Parathyroid adenoma (tissue), 2 donors: ENCODE measurements at regions not wholly inside any gene's neighbourhood (a gene's known extent, or its start where the extent isn't known, plus 50 kb on each side); places are given as distances from the start of the nearest gene placed in this dataset.

Experiments
- H2AFZ ChIP-seq: fragments of 300-600 bp; sonication (generic); one replicate; pipeline ENCODE4 v1.7.0; 2017; ENCODE audit warnings: antibody characterized with exemption, mild to moderate bottlenecking
- H3K27ac ChIP-seq: fragments of 300-600 bp; sonication (generic); one replicate; pipeline ENCODE4 v1.7.0; 2017
- H3K27me3 ChIP-seq: fragments of 300-600 bp; sonication (generic); one replicate; pipeline ENCODE4 v1.7.0; 2017; ENCODE audit warnings: low read length; ENCODE audit not compliant: control insufficient read depth, insufficient read depth
- H3K36me3 ChIP-seq: fragments of 300-600 bp; sonication (generic); one replicate; pipeline ENCODE4 v1.7.0; 2017; ENCODE audit warnings: low read length; ENCODE audit not compliant: control insufficient read depth, insufficient read depth
- H3K4me1 ChIP-seq: fragments of 300-600 bp; sonication (generic); one replicate; pipeline ENCODE4 v1.7.0; 2017; ENCODE audit warnings: control low read depth
- H3K4me2 ChIP-seq: fragments of 300-600 bp; sonication (generic); one replicate; pipeline ENCODE4 v1.7.0; 2017; ENCODE audit warnings: low read length
- H3K4me3 ChIP-seq: fragments of 300-600 bp; sonication (generic); one replicate; pipeline ENCODE4 v1.7.0; 2017; ENCODE audit warnings: low read depth, low read length
- H3K79me2 ChIP-seq: fragments of 300-600 bp; sonication (generic); one replicate; pipeline ENCODE4 v1.7.0; 2017; ENCODE audit warnings: control low read depth
- H3K9ac ChIP-seq: fragments of 300-600 bp; sonication (generic); one replicate; pipeline ENCODE4 v1.7.0; 2017; ENCODE audit warnings: mild to moderate bottlenecking
- H3K9me3 ChIP-seq: fragments of 300-600 bp; sonication (generic); one replicate; pipeline ENCODE4 v1.7.0; 2017; ENCODE audit warnings: low read length; ENCODE audit not compliant: control insufficient read depth
- CTCF ChIP-seq: fragments of 300-600 bp; sonication (generic); IDR thresholded peaks from one replicate; pipeline ENCODE4 v1.7.0; 2017; ENCODE audit warnings: antibody characterized with exemption, mild to moderate bottlenecking
- donor health status: primary hyperparathyroidism.

- Histone ChIP-seq H3K4me2 (no peak overlapping the region), H3K27ac (no peak overlapping the region), H3K9me3 (no peaks in the 10 kb centered on the region), H3K27me3 (no peaks in the 10 kb centered on the region), H2AFZ (no peak overlapping the region), H3K4me3 (no peak overlapping the region), H3K79me2 (no peaks in the 10 kb centered on the region), H3K36me3 (no peaks in the 10 kb centered on the region), H3K9ac (no peak overlapping the region), H3K4me1 (no peaks in the 10 kb centered on the region)
- no peak for TF ChIP-seq CTCF
Observed at GRCh38 chr6:140736231-140736630, 1361.8 kb upstream of the CITED2 start.

- H3K4me1 ChIP-seq = no peaks in the 10 kb centered on the region
- H3K9ac ChIP-seq = no peak overlapping the region
- no peaks in the 10 kb centered on the region for H3K79me2 ChIP-seq
- no peak overlapping the region for H3K4me3 ChIP-seq
- no peak overlapping the region for H3K27ac ChIP-seq
- H3K4me2 ChIP-seq = no peak overlapping the region
- H3K9me3 ChIP-seq = no peaks in the 10 kb centered on the region
- no peak for TF ChIP-seq CTCF
- no peaks in the 10 kb centered on the region for H3K27me3 ChIP-seq
- H2AFZ ChIP-seq = no peak overlapping the region
- H3K36me3 ChIP-seq = no peaks in the 10 kb centered on the region
Observed at GRCh38 chr6:140732991-140733390, 1358.5 kb upstream of the CITED2 start.

GRCh38 chr6:140732155-140732554 lies 1357.7 kb upstream of the CITED2 start:
- TF ChIP-seq CTCF = no peak
- no peaks in the 10 kb centered on the region for H3K36me3 ChIP-seq
- no peak overlapping the region for H3K27ac ChIP-seq
- no peaks in the 10 kb centered on the region for H3K4me1 ChIP-seq
- H3K4me3 ChIP-seq = no peak overlapping the region
- no peak overlapping the region for H3K9ac ChIP-seq
- H3K9me3 ChIP-seq = no peaks in the 10 kb centered on the region
- H3K27me3 ChIP-seq = no peaks in the 10 kb centered on the region
- no peak overlapping the region for H2AFZ ChIP-seq
- no peak overlapping the region for H3K4me2 ChIP-seq
- H3K79me2 ChIP-seq = no peaks in the 10 kb centered on the region

GRCh38 chr6:140731741-140732140 lies 1357.3 kb upstream of the CITED2 start:
- no peak for TF ChIP-seq CTCF
- no peaks in the 10 kb centered on the region for H3K27me3 ChIP-seq
- H3K4me2 ChIP-seq = no peak overlapping the region
- no peaks in the 10 kb centered on the region for H3K79me2 ChIP-seq
- no peaks in the 10 kb centered on the region for H3K4me1 ChIP-seq
- no peak overlapping the region for H3K9ac ChIP-seq
- H3K36me3 ChIP-seq = no peaks in the 10 kb centered on the region
- no peak overlapping the region for H3K27ac ChIP-seq
- no peak overlapping the region for H2AFZ ChIP-seq
- H3K9me3 ChIP-seq = no peaks in the 10 kb centered on the region
- H3K4me3 ChIP-seq = no peak overlapping the region

GRCh38 chr6:140729521-140729920 lies 1355.1 kb upstream of the CITED2 start:
- TF ChIP-seq CTCF = no peak
- Histone ChIP-seq H2AFZ (no peak overlapping the region), H3K27me3 (no peaks in the 10 kb centered on the region), H3K9ac (no peak overlapping the region), H3K4me1 (no peaks in the 10 kb centered on the region), H3K79me2 (no peaks in the 10 kb centered on the region), H3K9me3 (no peaks in the 10 kb centered on the region), H3K4me3 (no peak overlapping the region), H3K36me3 (no peaks in the 10 kb centered on the region), H3K4me2 (no peak overlapping the region), H3K27ac (no peak overlapping the region)
